GM19025 (cell line): ENCODE measurements at regions not wholly inside any gene's neighbourhood (a gene's known extent, or its start where the extent isn't known, plus 50 kb on each side); places are given as distances from the start of the nearest gene placed in this dataset.
"Not testable (repeated sequence)": the region's sequence is repeated elsewhere in the genome, so short reads cannot be mapped to it uniquely, and the experiment has no call there.

Experiments
- ATAC-seq: cut with Tn5 transposase; IDR thresholded peaks from one replicate; pipeline ENCODE4 v1.9.1; 2021; ENCODE audit warnings: mild to moderate bottlenecking, low read depth, moderate library complexity; ENCODE audit not compliant: unreplicated experiment

GRCh38 chr11:98040061-98040808 lies 980.5 kb upstream of the CNTN5 start:
- ATAC-seq = no peak

GRCh38 chr11:98047647-98048046 lies 973.1 kb upstream of the CNTN5 start:
- no peak for ATAC-seq

- ATAC-seq = no peak
These were observed 966.9 kb upstream of the CNTN5 start for GRCh38 chr11:98053851-98054250.

- no peak for ATAC-seq
These were observed 963.8 kb upstream of the CNTN5 start for GRCh38 chr11:98056945-98057344.

GRCh38 chr11:98059488-98059887 lies 961.3 kb upstream of the CNTN5 start:
- no peak for ATAC-seq

GRCh38 chr11:98060759-98061158 lies 960.0 kb upstream of the CNTN5 start:
- no peak for ATAC-seq

- no peak for ATAC-seq
These were observed 958.9 kb upstream of the CNTN5 start for GRCh38 chr11:98061858-98062257.

GRCh38 chr11:98062714-98063113 lies 958.0 kb upstream of the CNTN5 start:
- ATAC-seq = no peak

GRCh38 chr11:98068251-98068650 lies 952.5 kb upstream of the CNTN5 start:
- no peak for ATAC-seq

- not testable (repeated sequence) for ATAC-seq
These were observed 951.6 kb upstream of the CNTN5 start for GRCh38 chr11:98069147-98069546.

- ATAC-seq = no peak
These were observed 950.9 kb upstream of the CNTN5 start for GRCh38 chr11:98069861-98070260.

GRCh38 chr11:98090861-98091505 lies 929.8 kb upstream of the CNTN5 start:
- no peak for ATAC-seq

- no peak for ATAC-seq
These were observed 921.4 kb upstream of the CNTN5 start for GRCh38 chr11:98099371-98099770.

- no peak for ATAC-seq
These were observed 920.1 kb upstream of the CNTN5 start for GRCh38 chr11:98100689-98101088.

- ATAC-seq = no peak
These were observed 919.4 kb upstream of the CNTN5 start for GRCh38 chr11:98101329-98101728.

- ATAC-seq = no peak
These were observed 916.5 kb upstream of the CNTN5 start for GRCh38 chr11:98104249-98104648.

- no peak for ATAC-seq
These were observed 913.0 kb upstream of the CNTN5 start for GRCh38 chr11:98107736-98108135.

GRCh38 chr11:98110030-98110429 lies 910.7 kb upstream of the CNTN5 start:
- ATAC-seq = no peak

GRCh38 chr11:98115873-98116272 lies 904.9 kb upstream of the CNTN5 start:
- no peak for ATAC-seq

GRCh38 chr11:98130117-98130625 lies 890.6 kb upstream of the CNTN5 start:
- ATAC-seq = no peak

- ATAC-seq = no peak
These were observed 884.4 kb upstream of the CNTN5 start for GRCh38 chr11:98136357-98136756.

- ATAC-seq = no peak
These were observed 883.3 kb upstream of the CNTN5 start for GRCh38 chr11:98137437-98137836.
